ENCODE measurements at regions not wholly inside any gene's neighbourhood (a gene's known extent, or its start where the extent isn't known, plus 50 kb on each side); places are given as distances from the start of the nearest gene placed in this dataset.

- no peaks in the 10 kb centered on the region for H3K27me3 ChIP-seq (ENCODE audit: low read length)
- no peaks in the 10 kb centered on the region for H3K4me1 ChIP-seq (ENCODE audit: insufficient read depth, low read length)
- H2AFZ ChIP-seq (ENCODE audit: low read length), result no peak overlapping the region
- H3K9me2 ChIP-seq (replicated peaks; ENCODE audit: low read length), result no peaks in the 10 kb centered on the region
- H4K20me1 ChIP-seq (ENCODE audit: low read length), result no peaks in the 10 kb centered on the region
- intact Hi-C loops (cut with micrococcal nuclease), result no loop called here
- ATAC-seq (no peak), DNase-seq (no peak)
- no peaks in the 10 kb centered on the region for H3K36me3 ChIP-seq (ENCODE audit: low read depth, low read length)
- no peaks in the 10 kb centered on the region for H3K9me3 ChIP-seq (ENCODE audit: low read length)
- H3K4me2 ChIP-seq (ENCODE audit: low read length), result no peak overlapping the region
- H3K9ac ChIP-seq (ENCODE audit: low read length), result no peak overlapping the region
- TF ChIP-seq EZH2phosphoT487 (IDR thresholded peaks at IDR 0.05; ENCODE audit: borderline replicate concordance, low read length), result no peak
- no peak for TF ChIP-seq EZH2 (IDR thresholded peaks at IDR 0.05; ENCODE audit: low read length, unreplicated experiment)
- TF ChIP-seq CTCF (conservative IDR thresholded peaks at IDR 0.05; ENCODE audit: low read depth, low read length), result no peak
- POLR2A ChIA-PET (ENCODE audit: unreplicated experiment), result no interaction called here
- no peak overlapping the region for H3K27ac ChIP-seq (ENCODE audit: low read length)
- H3K79me2 ChIP-seq (ENCODE audit: low read length), result no peaks in the 10 kb centered on the region
- no peaks in the 10 kb centered on the region for H3F3A ChIP-seq (ENCODE audit: low read length, unreplicated experiment)
- CTCF ChIA-PET, result no interaction called here
- no TSS peak for BruUV-seq (replicated peaks)
- H3K4me3 ChIP-seq (ENCODE audit: low read length), result no peak overlapping the region
Measured at GRCh38 chr10:130255777-130256176, 119.6 kb downstream of the GLRX3 start.

- POLR2A ChIA-PET (ENCODE audit: unreplicated experiment), result no interaction called here
- Histone ChIP-seq H4K20me1 (ENCODE audit: low read length) (no peaks in the 10 kb centered on the region), H3K27me3 (ENCODE audit: low read length) (no peaks in the 10 kb centered on the region), H3K79me2 (ENCODE audit: low read length) (no peaks in the 10 kb centered on the region), H3K4me2 (ENCODE audit: low read length) (no peak overlapping the region), H3K36me3 (ENCODE audit: low read depth, low read length) (no peaks in the 10 kb centered on the region), H3F3A (ENCODE audit: low read length, unreplicated experiment) (no peaks in the 10 kb centered on the region), H2AFZ (ENCODE audit: low read length) (no peak overlapping the region), H3K9me2 (replicated peaks; ENCODE audit: low read length) (no peaks in the 10 kb centered on the region), H3K4me3 (ENCODE audit: low read length) (no peak overlapping the region), H3K9ac (ENCODE audit: low read length) (no peak overlapping the region), H3K4me1 (ENCODE audit: insufficient read depth, low read length) (no peaks in the 10 kb centered on the region), H3K27ac (ENCODE audit: low read length) (no peak overlapping the region), H3K9me3 (ENCODE audit: low read length) (no peaks in the 10 kb centered on the region)
- intact Hi-C loops (cut with micrococcal nuclease), result no loop called here
- BruUV-seq (replicated peaks), result no TSS peak
- CTCF ChIA-PET, result no interaction called here
- ATAC-seq, result no peak
- no peak for DNase-seq
- TF ChIP-seq CTCF (conservative IDR thresholded peaks at IDR 0.05; ENCODE audit: low read depth, low read length) (no peak), EZH2phosphoT487 (IDR thresholded peaks at IDR 0.05; ENCODE audit: borderline replicate concordance, low read length) (no peak), EZH2 (IDR thresholded peaks at IDR 0.05; ENCODE audit: low read length, unreplicated experiment) (no peak)
Measured at GRCh38 chr10:130257897-130258296, 121.7 kb downstream of the GLRX3 start.

- Histone ChIP-seq H4K20me1 (ENCODE audit: low read length) (no peaks in the 10 kb centered on the region), H2AFZ (ENCODE audit: low read length) (no peak overlapping the region), H3K27ac (ENCODE audit: low read length) (no peak overlapping the region), H3K9me3 (ENCODE audit: low read length) (no peaks in the 10 kb centered on the region), H3K27me3 (ENCODE audit: low read length) (no peaks in the 10 kb centered on the region), H3K9me2 (replicated peaks; ENCODE audit: low read length) (no peaks in the 10 kb centered on the region), H3K4me2 (ENCODE audit: low read length) (no peak overlapping the region), H3F3A (ENCODE audit: low read length, unreplicated experiment) (no peaks in the 10 kb centered on the region), H3K4me1 (ENCODE audit: insufficient read depth, low read length) (no peaks in the 10 kb centered on the region), H3K4me3 (ENCODE audit: low read length) (no peak overlapping the region), H3K9ac (ENCODE audit: low read length) (no peak overlapping the region), H3K79me2 (ENCODE audit: low read length) (no peaks in the 10 kb centered on the region), H3K36me3 (ENCODE audit: low read depth, low read length) (no peaks in the 10 kb centered on the region)
- no peak for DNase-seq
- ChIA-PET POLR2A (ENCODE audit: unreplicated experiment) (no interaction called here), CTCF (no interaction called here)
- TF ChIP-seq EZH2 (IDR thresholded peaks at IDR 0.05; ENCODE audit: low read length, unreplicated experiment) (no peak), EZH2phosphoT487 (IDR thresholded peaks at IDR 0.05; ENCODE audit: borderline replicate concordance, low read length) (no peak), CTCF (conservative IDR thresholded peaks at IDR 0.05; ENCODE audit: low read depth, low read length) (no peak)
- ATAC-seq, result no peak
- intact Hi-C loops (cut with micrococcal nuclease), result no loop called here
- BruUV-seq (replicated peaks), result no TSS peak
Measured at GRCh38 chr10:130259380-130259779, 123.2 kb downstream of the GLRX3 start.
